H1 (cell line): ENCODE measurements at regions not wholly inside any gene's neighbourhood (a gene's known extent, or its start where the extent isn't known, plus 50 kb on each side); places are given as distances from the start of the nearest gene placed in this dataset.

Source experiments
- CTCF ChIA-PET: fragments of 300-600 bp; sonication (Branson Sonifier 250); formaldehyde crosslinking; loops from one replicate; lab custom pipeline; 2021; ENCODE audit not compliant: partially characterized antibody; lab: Charles Lee
- POLR2A ChIA-PET: fragments of 300-600 bp; sonication (Branson Sonifier 250); formaldehyde crosslinking; loops from one replicate; lab custom pipeline; 2021; ENCODE audit warnings: inconsistent platforms; ENCODE audit not compliant: partially characterized antibody; lab: Charles Lee
- DNase-seq, 2 experiments: peaks; one replicate each; pipeline versions ENCODE4 v3.0.0 to v3.0.0-alpha.2; 2010 to 2022; ENCODE audit warnings: low spot score in 2 of 2, low read depth in 1 of 2, mixed read lengths in 1 of 2
- FAIRE-seq: peaks from 2 replicates; lab custom pipeline; 2011; peaks lifted over from hg19 to GRCh38; lab: Jason Lieb, UNC
- H2AFZ ChIP-seq: 2 replicates; pipeline ENCODE4 v1.8.1; 2012; ENCODE audit warnings: low read length, inconsistent platforms
- H2AK5ac ChIP-seq: 2 replicates; pipeline ENCODE4 v1.6.1; 2013; ENCODE audit warnings: low read depth, low read length
- H2BK120ac ChIP-seq: replicated peaks from 2 replicates; pipeline ENCODE3; 2013; ENCODE audit warnings: low read depth, low read length, inconsistent platforms
- H2BK12ac ChIP-seq: 2 replicates; pipeline ENCODE4 v1.6.1; 2013; ENCODE audit warnings: low read depth, low read length
- H2BK15ac ChIP-seq: 2 replicates; pipeline ENCODE4 v1.6.1; 2013; ENCODE audit warnings: low read length
- H2BK20ac ChIP-seq: 2 replicates; pipeline ENCODE4 v1.6.1; 2013; ENCODE audit warnings: low read length
- H2BK5ac ChIP-seq: 2 replicates; pipeline ENCODE4 v1.6.1; 2013; ENCODE audit warnings: low read depth, low read length
- H3K14ac ChIP-seq: 2 replicates; pipeline ENCODE4 v1.6.1; 2013; ENCODE audit warnings: inconsistent platforms; ENCODE audit not compliant: insufficient read length
- H3K18ac ChIP-seq: 2 replicates; pipeline ENCODE4 v1.6.1; 2013; ENCODE audit warnings: low read length; ENCODE audit errors: extremely low read depth
- H3K23ac ChIP-seq: 2 replicates; pipeline ENCODE4 v1.6.1; 2013; ENCODE audit warnings: inconsistent platforms; ENCODE audit not compliant: insufficient read length
- H3K23me2 ChIP-seq: 2 replicates; pipeline ENCODE4 v1.6.1; 2013; ENCODE audit warnings: low read depth, low read length
- H3K27ac ChIP-seq: 2 replicates; pipeline ENCODE4 v1.6.1; 2011; ENCODE audit warnings: low read depth, low read length, inconsistent platforms
- H3K27me3 ChIP-seq, 4 experiments: replicated peaks in 1 of 4; 1 replicate in 1 of 4; 2 replicates in 3 of 4; pipeline versions ENCODE4 v1.6.1 to v1.8.1; 2011 to 2013; ENCODE audit warnings: low read length in 3 of 4, mild to moderate bottlenecking in 3 of 4, inconsistent platforms in 2 of 4, mixed read lengths in 2 of 4, moderate library complexity in 1 of 4; ENCODE audit not compliant: control insufficient read depth in 3 of 4, insufficient read depth in 3 of 4; ENCODE audit errors: extremely low read depth in 1 of 4
- H3K36me3 ChIP-seq, 4 experiments: 2 replicates each; pipeline versions ENCODE4 v1.6.1 to v1.8.1; 2011 to 2013; ENCODE audit warnings: mild to moderate bottlenecking in 4 of 4, low read length in 3 of 4, moderate library complexity in 2 of 4, control low read depth in 1 of 4, inconsistent platforms in 1 of 4; ENCODE audit not compliant: insufficient read depth in 4 of 4, control insufficient read depth in 2 of 4
- H3K4ac ChIP-seq: replicated peaks from 2 replicates; pipeline ENCODE3; 2013; ENCODE audit warnings: low read length, low read depth, mixed read lengths, inconsistent platforms; ENCODE audit not compliant: insufficient read length
- H3K4me1 ChIP-seq, 4 experiments: replicated peaks in 1 of 4; 1 replicate in 1 of 4; 2 replicates in 3 of 4; pipeline versions ENCODE4 v1.6.1 to v1.8.1; 2011 to 2013; ENCODE audit warnings: low read length in 3 of 4, inconsistent platforms in 2 of 4, mixed read lengths in 1 of 4; ENCODE audit not compliant: insufficient read depth in 4 of 4, control insufficient read depth in 3 of 4
- H3K4me2 ChIP-seq, 2 experiments: 2 replicates each; pipeline versions ENCODE4 v1.6.1 to v1.8.1; 2011 to 2013; ENCODE audit warnings: low read depth in 2 of 2, low read length in 2 of 2, control low read depth in 1 of 2, inconsistent platforms in 1 of 2, mild to moderate bottlenecking in 1 of 2; ENCODE audit not compliant: insufficient read depth in 1 of 2
- H3K4me3 ChIP-seq, 4 experiments: fragments of 200-600, 300-600 bp in 1 of 4; sonication (generic), shearing (Covaris generic), sonication (Bioruptor Twin) in 1 of 4; 2 replicates each; pipeline versions ENCODE4 v1.5.1 to v1.8.1; 2011 to 2016; ENCODE audit warnings: low read length in 4 of 4, low read depth in 3 of 4, control low read depth in 2 of 4, inconsistent platforms in 2 of 4, mild to moderate bottlenecking in 2 of 4, mixed read lengths in 1 of 4, moderate library complexity in 1 of 4; ENCODE audit not compliant: insufficient read depth in 2 of 4; ENCODE audit errors: extremely low read depth in 1 of 4
- H3K56ac ChIP-seq: replicated peaks from 2 replicates; pipeline ENCODE3; 2013; ENCODE audit warnings: low read depth, mild to moderate bottlenecking, mixed read lengths, low read length, inconsistent platforms; ENCODE audit not compliant: insufficient read length
- H3K79me1 ChIP-seq: 2 replicates; pipeline ENCODE4 v1.6.1; 2013; ENCODE audit warnings: low read depth, low read length, control low read depth
- H3K79me2 ChIP-seq, 2 experiments: 2 replicates each; pipeline versions ENCODE4 v1.6.1 to v1.8.1; 2012 to 2013; ENCODE audit warnings: low read length in 2 of 2, mild to moderate bottlenecking in 2 of 2, inconsistent platforms in 1 of 2; ENCODE audit not compliant: insufficient read depth in 2 of 2, control insufficient read depth in 1 of 2
- H3K9ac ChIP-seq, 4 experiments: replicated peaks in 1 of 4; 1 replicate in 1 of 4; 2 replicates in 3 of 4; pipeline versions ENCODE4 v1.6.1 to v1.8.1; 2011 to 2013; ENCODE audit warnings: low read depth in 3 of 4, low read length in 3 of 4, control low read depth in 2 of 4, mild to moderate bottlenecking in 2 of 4, moderate library complexity in 2 of 4, inconsistent platforms in 1 of 4; ENCODE audit errors: extremely low read depth in 1 of 4
- H3K9me3 ChIP-seq, 2 experiments: 2 replicates each; pipeline versions ENCODE4 v1.6.1 to v1.8.1; 2012 to 2013; ENCODE audit warnings: mild to moderate bottlenecking in 2 of 2, moderate library complexity in 2 of 2, control low read depth in 1 of 2, inconsistent platforms in 1 of 2, low read depth in 1 of 2, low read length in 1 of 2, mixed read lengths in 1 of 2; ENCODE audit not compliant: insufficient read depth in 2 of 2
- H4K20me1 ChIP-seq, 2 experiments: replicated peaks in 1 of 2; 2 replicates each; pipeline versions ENCODE3 to v1.8.1; 2011 to 2013; ENCODE audit warnings: inconsistent platforms in 2 of 2, low read length in 2 of 2, mild to moderate bottlenecking in 1 of 2; ENCODE audit not compliant: insufficient read depth in 2 of 2, control insufficient read depth in 1 of 2
- H4K5ac ChIP-seq: 2 replicates; pipeline ENCODE4 v1.6.1; 2013; ENCODE audit warnings: low read length, low read depth, mixed read lengths, inconsistent platforms; ENCODE audit not compliant: insufficient read length
- H4K8ac ChIP-seq: 2 replicates; pipeline ENCODE4 v1.8.0; 2013; ENCODE audit warnings: mild to moderate bottlenecking, moderate library complexity, low read length, inconsistent platforms; ENCODE audit not compliant: insufficient read depth; ENCODE audit errors: extremely low read depth
- H4K91ac ChIP-seq: replicated peaks from 2 replicates; pipeline ENCODE3; 2013; ENCODE audit warnings: low read length, mixed read lengths, inconsistent platforms; ENCODE audit not compliant: insufficient read length
- FOSL1 ChIP-seq: IDR thresholded peaks from 2 replicates; pipeline ENCODE4 v1.6.1; 2011; ENCODE audit warnings: mild to moderate bottlenecking, low read depth, low read length, moderate library complexity; ENCODE audit not compliant: insufficient read depth
- HDAC2 ChIP-seq, 2 experiments: fragments of 300-600 bp in 1 of 2; sonication (generic) in 1 of 2; IDR thresholded peaks; 2 replicates each; pipeline ENCODE4 v1.6.1; 2011 to 2012; ENCODE audit warnings: low read depth in 2 of 2, low read length in 2 of 2, mild to moderate bottlenecking in 2 of 2, moderate library complexity in 2 of 2, borderline replicate concordance in 1 of 2, inconsistent platforms in 1 of 2
- JUN ChIP-seq: IDR thresholded peaks from 2 replicates; pipeline ENCODE4 v1.6.1; 2011; ENCODE audit warnings: low read depth, mild to moderate bottlenecking, improper control_type of control experiment, low read length
- POLR2A ChIP-seq, 2 experiments: IDR thresholded peaks; 1 replicate in 1 of 2; 2 replicates in 1 of 2; pipeline ENCODE4 v1.6.1; 2011; ENCODE audit warnings: low read depth in 2 of 2, low read length in 2 of 2, mild to moderate bottlenecking in 2 of 2; ENCODE audit errors: control extremely low read depth in 1 of 2
- RXRA ChIP-seq: IDR thresholded peaks from 2 replicates; pipeline ENCODE4 v1.6.1; 2011; ENCODE audit warnings: low read depth, mild to moderate bottlenecking, low read length, moderate library complexity; ENCODE audit not compliant: insufficient read depth
- SAP30 ChIP-seq: fragments of 300-600 bp; sonication (generic); IDR thresholded peaks from 2 replicates; pipeline ENCODE4 v1.7.1; 2012; ENCODE audit warnings: low read length, moderate library complexity, mild to moderate bottlenecking, inconsistent platforms; ENCODE audit not compliant: insufficient read depth, insufficient replicate concordance
- SUZ12 ChIP-seq: fragments of 200-600 bp; sonication (generic); IDR thresholded peaks from 2 replicates; pipeline ENCODE4 v1.6.1; 2012; ENCODE audit warnings: mild to moderate bottlenecking, inconsistent platforms, low read length, moderate library complexity, mixed read lengths
- TBP ChIP-seq: IDR thresholded peaks from 2 replicates; pipeline ENCODE4 v1.6.1; 2011; ENCODE audit warnings: low read depth, low read length, improper control_type of control experiment
- TEAD4 ChIP-seq: IDR thresholded peaks from 2 replicates; pipeline ENCODE4 v1.6.1; 2012; ENCODE audit warnings: low read depth, low read length, inconsistent platforms, mixed read lengths
- WGBS, 2 experiments: shearing (Covaris generic) in 1 of 2; methylation state at CpG; one replicate each; pipeline versions ENCODE4 v1.1.6 to v1.1.7; 2013 to 2015; ENCODE audit warnings: low lambda C conversion rate in 2 of 2, mixed read lengths in 2 of 2, inconsistent platforms in 1 of 2, low coverage in 1 of 2, missing lambda C conversion rate in 1 of 2; ENCODE audit not compliant: insufficient replicate concordance in 2 of 2, insufficient coverage in 1 of 2, insufficient read length in 1 of 2; ENCODE audit errors: extremely low coverage in 1 of 2, missing lambda C conversion rate in 1 of 2; 5-methylcytosine and 5-hydroxymethylcytosine counted together
- TF ChIP-seq, protein P1 (sequence below), 3 experiments: IDR thresholded peaks; 1 replicate in 2 of 3; 2 replicates in 1 of 3; pipeline versions ENCODE4 v1.5.1 to v1.6.1; 2011; ENCODE audit warnings: low read length in 3 of 3, mild to moderate bottlenecking in 3 of 3, inconsistent platforms in 2 of 3, low read depth in 1 of 3, moderate library complexity in 1 of 3; ENCODE audit not compliant: insufficient read depth in 1 of 3; ENCODE audit errors: control extremely low read depth in 1 of 3
- TF ChIP-seq, protein P2 (sequence below): IDR thresholded peaks from 2 replicates; pipeline ENCODE4 v1.6.1; 2012; ENCODE audit warnings: inconsistent platforms

DNA sequence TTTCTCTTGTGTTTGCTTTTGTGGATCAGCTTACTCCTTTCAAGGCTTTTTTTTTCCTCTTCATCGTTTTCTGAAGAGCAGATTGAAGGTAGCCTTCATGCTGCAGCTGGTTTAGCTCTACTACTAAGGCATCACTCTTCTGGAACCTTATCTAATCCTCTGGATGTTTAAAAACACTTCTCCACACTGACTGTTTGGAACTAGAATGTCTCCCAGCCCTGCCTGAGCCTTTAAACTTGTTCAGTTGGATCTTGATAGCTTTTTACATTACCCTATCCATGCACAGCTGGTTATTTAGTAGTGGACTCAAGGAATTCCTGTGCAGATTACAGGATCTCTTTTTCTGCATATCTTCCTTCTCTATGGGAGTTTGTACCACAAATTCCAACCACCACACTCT lies 108.9 kb upstream of the ASCC3 start:
- H3K4me3 ChIP-seq: no peak overlapping the region
- H2BK12ac ChIP-seq: no peak overlapping the region
- no peak overlapping the region for H4K91ac ChIP-seq
- H2BK15ac ChIP-seq: no peak overlapping the region
- H3K4me1 ChIP-seq: no peaks in the 10 kb centered on the region
- no peak overlapping the region for H2BK20ac ChIP-seq
- no peaks in the 10 kb centered on the region for H3K27me3 ChIP-seq
- H3K79me2 ChIP-seq: no peaks in the 10 kb centered on the region
- FAIRE-seq (no peak), DNase-seq (no peak)
- no peak overlapping the region for H3K56ac ChIP-seq
- no peak overlapping the region for H3K23ac ChIP-seq
- no peak overlapping the region for H3K18ac ChIP-seq
- no peak overlapping the region for H2AFZ ChIP-seq
- 90% methylated on average over 1 of the region's 1 CpG; no CpG with 5 or more reads in 1 of the 2 experiments for WGBS, 2 experiments
- H3K27ac ChIP-seq: no peak overlapping the region
- H2BK120ac ChIP-seq: no peak overlapping the region
- no peaks in the 10 kb centered on the region for H3K79me1 ChIP-seq
- no peaks in the 10 kb centered on the region for H4K20me1 ChIP-seq
- H2BK5ac ChIP-seq: no peak overlapping the region
- no peak overlapping the region for H3K14ac ChIP-seq
- H3K36me3 ChIP-seq: no peaks in the 10 kb centered on the region
- ChIA-PET POLR2A (interaction anchor here (0.6 kb wide), 1 partner anchor 10 kb away, joined by 5 read pairs; no protein-coding TSS in a partner anchor), CTCF (interaction anchor here (0.6 to 1.4 kb wide), 2 partner anchors 21 to 47 kb away, joined by 3 to 4 read pairs; no protein-coding TSS in a partner anchor)
- no peak overlapping the region for H4K8ac ChIP-seq
- H4K5ac ChIP-seq: no peak overlapping the region
- no peak overlapping the region for H3K4me2 ChIP-seq
- no peak overlapping the region for H2AK5ac ChIP-seq
- no peak overlapping the region for H3K9ac ChIP-seq
- H3K9me3 ChIP-seq: no peaks in the 10 kb centered on the region
- H3K23me2 ChIP-seq: no peaks in the 10 kb centered on the region
- no peak overlapping the region for H3K4ac ChIP-seq
- TF ChIP-seq FOSL1: no peak
- no peak for TF ChIP-seq HDAC2 (IDR thresholded peaks at IDR 0.05; ENCODE audit: borderline replicate concordance in 1 of 2, low read depth in 2 of 2, low read length in 2 of 2)
- TF ChIP-seq TEAD4: no peak
- TF ChIP-seq SAP30: no peak
- TF ChIP-seq, protein P1, sequence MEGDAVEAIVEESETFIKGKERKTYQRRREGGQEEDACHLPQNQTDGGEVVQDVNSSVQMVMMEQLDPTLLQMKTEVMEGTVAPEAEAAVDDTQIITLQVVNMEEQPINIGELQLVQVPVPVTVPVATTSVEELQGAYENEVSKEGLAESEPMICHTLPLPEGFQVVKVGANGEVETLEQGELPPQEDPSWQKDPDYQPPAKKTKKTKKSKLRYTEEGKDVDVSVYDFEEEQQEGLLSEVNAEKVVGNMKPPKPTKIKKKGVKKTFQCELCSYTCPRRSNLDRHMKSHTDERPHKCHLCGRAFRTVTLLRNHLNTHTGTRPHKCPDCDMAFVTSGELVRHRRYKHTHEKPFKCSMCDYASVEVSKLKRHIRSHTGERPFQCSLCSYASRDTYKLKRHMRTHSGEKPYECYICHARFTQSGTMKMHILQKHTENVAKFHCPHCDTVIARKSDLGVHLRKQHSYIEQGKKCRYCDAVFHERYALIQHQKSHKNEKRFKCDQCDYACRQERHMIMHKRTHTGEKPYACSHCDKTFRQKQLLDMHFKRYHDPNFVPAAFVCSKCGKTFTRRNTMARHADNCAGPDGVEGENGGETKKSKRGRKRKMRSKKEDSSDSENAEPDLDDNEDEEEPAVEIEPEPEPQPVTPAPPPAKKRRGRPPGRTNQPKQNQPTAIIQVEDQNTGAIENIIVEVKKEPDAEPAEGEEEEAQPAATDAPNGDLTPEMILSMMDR (IDR thresholded peaks at IDR 0.05; ENCODE audit: control extremely low read depth in 1 of 3, insufficient read depth in 1 of 3, low read depth in 1 of 3, low read length in 3 of 3): no peak
- TF ChIP-seq JUN: no peak
- TF ChIP-seq SUZ12: no peak
- TF ChIP-seq POLR2A (IDR thresholded peaks at IDR 0.05; ENCODE audit: control extremely low read depth in 1 of 2, low read depth in 2 of 2, low read length in 2 of 2): no peak
- no peak for TF ChIP-seq TBP
- TF ChIP-seq RXRA: no peak
- TF ChIP-seq, protein P2, sequence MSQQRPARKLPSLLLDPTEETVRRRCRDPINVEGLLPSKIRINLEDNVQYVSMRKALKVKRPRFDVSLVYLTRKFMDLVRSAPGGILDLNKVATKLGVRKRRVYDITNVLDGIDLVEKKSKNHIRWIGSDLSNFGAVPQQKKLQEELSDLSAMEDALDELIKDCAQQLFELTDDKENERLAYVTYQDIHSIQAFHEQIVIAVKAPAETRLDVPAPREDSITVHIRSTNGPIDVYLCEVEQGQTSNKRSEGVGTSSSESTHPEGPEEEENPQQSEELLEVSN: no peak
